Thyroid gland (tissue), 4 donors: ENCODE measurements at regions not wholly inside any gene's neighbourhood (a gene's known extent, or its start where the extent isn't known, plus 50 kb on each side); places are given as distances from the start of the nearest gene placed in this dataset.

Source experiments
- POLR2A ChIP-seq, 2 donors: fragments of 450-650 bp; IDR thresholded peaks; one replicate each; pipeline ENCODE4 v1.6.1; 2017; ENCODE audit warnings: antibody characterized with exemption in 2 of 2, mild to moderate bottlenecking in 2 of 2, moderate library complexity in 1 of 2
- TF ChIP-seq, protein P1 (sequence below), 6 experiments: fragments of 200-600 bp in 3 of 6; fragments of 450-650 bp in 3 of 6; sonication (generic) in 3 of 6; IDR thresholded peaks; one replicate each; pipeline ENCODE4 v1.5.1; 2016 to 2019; ENCODE audit warnings: antibody characterized with exemption in 6 of 6, mild to moderate bottlenecking in 2 of 6, inconsistent platforms in 1 of 6, moderate library complexity in 1 of 6

DNA sequence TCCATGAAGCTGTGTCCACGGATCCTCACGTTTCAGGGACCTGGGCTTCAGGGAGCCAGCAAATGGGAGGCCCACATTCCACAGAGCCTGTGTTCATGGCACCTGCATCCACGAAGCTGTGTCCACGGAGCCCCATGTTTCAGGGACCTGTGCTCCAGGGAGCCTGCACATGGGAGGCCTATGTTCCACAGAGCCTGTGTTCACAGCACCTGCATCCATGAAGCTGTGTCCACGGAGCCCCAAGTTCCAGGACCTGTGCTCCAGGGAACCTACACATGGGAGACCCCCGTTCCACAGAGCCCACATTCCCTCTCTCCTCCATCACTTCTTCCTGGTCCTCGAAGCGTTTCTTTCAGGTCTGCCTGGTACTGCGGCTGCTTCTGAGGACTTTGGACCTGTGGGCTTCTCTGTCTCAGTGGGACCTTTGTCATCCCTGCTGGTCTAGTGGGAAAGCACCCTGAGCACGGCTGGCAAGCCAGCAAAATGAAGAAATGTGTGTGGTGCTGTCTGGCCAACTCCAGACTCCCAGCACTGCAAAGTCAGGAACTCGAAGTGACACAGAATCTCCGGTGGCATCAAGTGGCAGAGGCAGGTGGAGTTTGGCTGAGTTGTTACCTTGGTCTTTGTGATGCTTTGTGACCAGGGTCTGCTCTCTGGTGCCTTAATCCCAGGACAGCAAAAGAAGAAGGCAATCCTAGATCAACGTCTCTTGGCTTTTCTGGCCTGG, 245.9 kb downstream of the DLL1 start:
- no peak for TF ChIP-seq POLR2A (IDR thresholded peaks at IDR 0.05)
- TF ChIP-seq, protein P1, sequence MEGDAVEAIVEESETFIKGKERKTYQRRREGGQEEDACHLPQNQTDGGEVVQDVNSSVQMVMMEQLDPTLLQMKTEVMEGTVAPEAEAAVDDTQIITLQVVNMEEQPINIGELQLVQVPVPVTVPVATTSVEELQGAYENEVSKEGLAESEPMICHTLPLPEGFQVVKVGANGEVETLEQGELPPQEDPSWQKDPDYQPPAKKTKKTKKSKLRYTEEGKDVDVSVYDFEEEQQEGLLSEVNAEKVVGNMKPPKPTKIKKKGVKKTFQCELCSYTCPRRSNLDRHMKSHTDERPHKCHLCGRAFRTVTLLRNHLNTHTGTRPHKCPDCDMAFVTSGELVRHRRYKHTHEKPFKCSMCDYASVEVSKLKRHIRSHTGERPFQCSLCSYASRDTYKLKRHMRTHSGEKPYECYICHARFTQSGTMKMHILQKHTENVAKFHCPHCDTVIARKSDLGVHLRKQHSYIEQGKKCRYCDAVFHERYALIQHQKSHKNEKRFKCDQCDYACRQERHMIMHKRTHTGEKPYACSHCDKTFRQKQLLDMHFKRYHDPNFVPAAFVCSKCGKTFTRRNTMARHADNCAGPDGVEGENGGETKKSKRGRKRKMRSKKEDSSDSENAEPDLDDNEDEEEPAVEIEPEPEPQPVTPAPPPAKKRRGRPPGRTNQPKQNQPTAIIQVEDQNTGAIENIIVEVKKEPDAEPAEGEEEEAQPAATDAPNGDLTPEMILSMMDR (IDR thresholded peaks at IDR 0.05), result no peak
